Trophoblast cell (in vitro differentiated cells and primary cell): ENCODE measurements at regions not wholly inside any gene's neighbourhood (a gene's known extent, or its start where the extent isn't known, plus 50 kb on each side); places are given as distances from the start of the nearest gene placed in this dataset.

Experiments used
- DNase-seq, 2 donors: peaks; one replicate each; pipeline ENCODE4 v3.0.0-alpha.2; 2016
- H2AFZ ChIP-seq: 2 replicates; pipeline ENCODE4 v1.6.1; 2013; ENCODE audit warnings: low read length, moderate library complexity, mild to moderate bottlenecking; ENCODE audit not compliant: insufficient read depth, poor library complexity
- H2AK5ac ChIP-seq: 2 replicates; pipeline ENCODE4 v1.6.1; 2013; ENCODE audit warnings: mild to moderate bottlenecking, low read length
- H2BK120ac ChIP-seq: 2 replicates; pipeline ENCODE4 v1.6.1; 2013; ENCODE audit warnings: low read length, mild to moderate bottlenecking, moderate library complexity; ENCODE audit not compliant: insufficient read depth, poor library complexity
- H2BK12ac ChIP-seq: 2 replicates; pipeline ENCODE4 v1.6.1; 2013; ENCODE audit warnings: mild to moderate bottlenecking, low read length, moderate library complexity
- H2BK5ac ChIP-seq: 2 replicates; pipeline ENCODE4 v1.6.1; 2013; ENCODE audit warnings: low read length, low read depth, moderate library complexity, mild to moderate bottlenecking; ENCODE audit not compliant: poor library complexity
- H3K14ac ChIP-seq: 2 replicates; pipeline ENCODE4 v1.6.1; 2013; ENCODE audit warnings: mild to moderate bottlenecking, low read length
- H3K18ac ChIP-seq: 2 replicates; pipeline ENCODE4 v1.6.1; 2013; ENCODE audit warnings: mild to moderate bottlenecking, low read length
- H3K23ac ChIP-seq: 2 replicates; pipeline ENCODE4 v1.6.1; 2013; ENCODE audit warnings: low read length
- H3K27ac ChIP-seq: 2 replicates; pipeline ENCODE4 v1.5.1; 2013; ENCODE audit warnings: low read depth, mild to moderate bottlenecking, inconsistent platforms, low read length, moderate library complexity
- H3K27me3 ChIP-seq: 2 replicates; pipeline ENCODE4 v1.6.1; 2013; ENCODE audit warnings: inconsistent platforms, mild to moderate bottlenecking, low read length, moderate library complexity; ENCODE audit not compliant: insufficient read depth
- H3K36me3 ChIP-seq, 2 experiments: 1 replicate in 1 of 2; 2 replicates in 1 of 2; pipeline ENCODE4 v1.6.1; 2013; ENCODE audit warnings: low read length in 2 of 2, mild to moderate bottlenecking in 2 of 2, moderate library complexity in 1 of 2; ENCODE audit not compliant: insufficient read depth in 2 of 2, control insufficient read depth in 1 of 2
- H3K4ac ChIP-seq: 2 replicates; pipeline ENCODE4 v1.6.1; 2013; ENCODE audit warnings: low read depth, mild to moderate bottlenecking, low read length, moderate library complexity
- H3K4me1 ChIP-seq, 2 experiments: 1 replicate in 1 of 2; 2 replicates in 1 of 2; pipeline ENCODE4 v1.6.1; 2013; ENCODE audit warnings: low read length in 2 of 2, mild to moderate bottlenecking in 2 of 2, moderate library complexity in 1 of 2; ENCODE audit not compliant: insufficient read depth in 2 of 2, control insufficient read depth in 1 of 2
- H3K4me2 ChIP-seq: 2 replicates; pipeline ENCODE4 v1.6.1; 2013; ENCODE audit warnings: inconsistent platforms, mild to moderate bottlenecking, low read length, moderate library complexity
- H3K4me3 ChIP-seq: 2 replicates; pipeline ENCODE4 v1.5.1; 2013; ENCODE audit warnings: mild to moderate bottlenecking, low read depth, low read length, inconsistent platforms
- H3K79me1 ChIP-seq: one replicate; pipeline ENCODE4 v1.6.1; 2013; ENCODE audit warnings: low read length
- H3K79me2 ChIP-seq: 2 replicates; pipeline ENCODE4 v1.6.1; 2013; ENCODE audit warnings: low read length, mild to moderate bottlenecking; ENCODE audit not compliant: control insufficient read depth, insufficient read depth, poor library complexity
- H3K9ac ChIP-seq: 2 replicates; pipeline ENCODE4 v1.6.1; 2013; ENCODE audit warnings: mild to moderate bottlenecking, low read length
- H3K9me3 ChIP-seq: 2 replicates; pipeline ENCODE4 v1.6.1; 2013; ENCODE audit warnings: low read depth, mild to moderate bottlenecking, control low read depth, inconsistent platforms, low read length; ENCODE audit not compliant: insufficient read depth
- H4K12ac ChIP-seq: 2 replicates; pipeline ENCODE4 v1.6.1; 2013; ENCODE audit warnings: low read depth, mild to moderate bottlenecking, low read length, moderate library complexity
- H4K8ac ChIP-seq: 2 replicates; pipeline ENCODE4 v1.6.1; 2013; ENCODE audit warnings: low read depth, mild to moderate bottlenecking, low read length, moderate library complexity
- H4K91ac ChIP-seq: one replicate; pipeline ENCODE4 v1.6.1; 2013; ENCODE audit warnings: low read depth, mild to moderate bottlenecking, low read length, moderate library complexity
- WGBS: extraction: QIAGEN DNeasy Blood & Tissue Kit; methylation state at CpG from one replicate; pipeline ENCODE4 v1.1.7; 2013; ENCODE audit warnings: missing lambda C conversion rate; ENCODE audit not compliant: insufficient read length, insufficient coverage; ENCODE audit errors: extremely low coverage; 5-methylcytosine and 5-hydroxymethylcytosine counted together

DNA sequence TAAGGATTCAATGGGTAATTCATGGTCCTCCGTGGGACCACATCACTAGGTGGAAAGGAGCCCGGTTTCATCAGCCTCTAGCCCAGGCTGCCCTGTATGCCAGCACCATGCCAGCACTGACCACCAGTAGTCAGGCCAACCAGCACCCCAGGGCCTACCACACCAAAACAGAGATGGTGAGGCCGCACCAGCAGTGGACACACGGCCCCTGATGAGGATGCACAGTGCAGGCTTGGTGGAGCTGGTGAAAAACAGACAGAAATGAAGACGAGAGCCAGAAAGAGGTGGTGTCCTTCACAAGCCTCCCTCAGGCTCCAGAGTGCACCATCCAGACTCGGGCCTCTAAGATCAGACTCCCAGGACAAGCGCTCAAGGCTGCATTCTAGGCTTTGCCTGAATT, 128.2 kb downstream of the MED10 start:
- Histone ChIP-seq H3K4me2 (no peak overlapping the region), H3K9ac (no peak overlapping the region), H2BK120ac (no peak overlapping the region), H2BK12ac (no peak overlapping the region), H3K27ac (no peak overlapping the region), H4K8ac (no peak overlapping the region), H3K27me3 (no peaks in the 10 kb centered on the region), H3K14ac (no peak overlapping the region), H4K91ac (no peak overlapping the region), H3K9me3 (peaks cover 3% of the 10 kb centered on the region), H3K79me2 (no peaks in the 10 kb centered on the region), H4K12ac (no peak overlapping the region), H3K4ac (no peak overlapping the region), H3K4me3 (no peak overlapping the region), H2AK5ac (no peak overlapping the region), H2BK5ac (no peak overlapping the region), H3K36me3 (no peaks in the 10 kb centered on the region), H3K18ac (no peak overlapping the region), H2AFZ (no peak overlapping the region), H3K79me1 (no peaks in the 10 kb centered on the region), H3K23ac (no peak overlapping the region), H3K4me1 (no peaks in the 10 kb centered on the region)
- no CpG with 5 or more reads among the region's 7 CpGs for WGBS
- DNase-seq = no peak

DNA sequence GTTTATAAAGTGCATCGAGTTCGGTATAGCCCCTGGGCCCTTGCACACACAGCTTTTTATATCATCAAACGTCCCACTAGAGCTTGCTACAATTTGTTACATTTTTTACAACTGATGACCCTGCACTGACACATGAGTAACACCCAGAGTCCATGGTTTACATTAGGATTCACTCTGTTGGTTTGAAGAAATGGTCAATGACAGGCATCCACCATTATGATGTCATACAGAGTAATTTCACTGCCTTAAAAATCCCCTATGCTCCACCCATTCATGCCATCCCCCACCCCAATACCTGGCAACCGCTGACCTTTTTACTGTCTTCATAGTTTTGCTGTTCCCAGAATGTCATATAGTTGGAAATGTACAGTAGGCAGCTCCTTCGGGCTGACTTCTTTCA, 130.2 kb downstream of the MED10 start:
- no peak for DNase-seq
- no CpG with 5 or more reads among the region's 5 CpGs for WGBS
- H2BK5ac ChIP-seq = no peak overlapping the region

DNA sequence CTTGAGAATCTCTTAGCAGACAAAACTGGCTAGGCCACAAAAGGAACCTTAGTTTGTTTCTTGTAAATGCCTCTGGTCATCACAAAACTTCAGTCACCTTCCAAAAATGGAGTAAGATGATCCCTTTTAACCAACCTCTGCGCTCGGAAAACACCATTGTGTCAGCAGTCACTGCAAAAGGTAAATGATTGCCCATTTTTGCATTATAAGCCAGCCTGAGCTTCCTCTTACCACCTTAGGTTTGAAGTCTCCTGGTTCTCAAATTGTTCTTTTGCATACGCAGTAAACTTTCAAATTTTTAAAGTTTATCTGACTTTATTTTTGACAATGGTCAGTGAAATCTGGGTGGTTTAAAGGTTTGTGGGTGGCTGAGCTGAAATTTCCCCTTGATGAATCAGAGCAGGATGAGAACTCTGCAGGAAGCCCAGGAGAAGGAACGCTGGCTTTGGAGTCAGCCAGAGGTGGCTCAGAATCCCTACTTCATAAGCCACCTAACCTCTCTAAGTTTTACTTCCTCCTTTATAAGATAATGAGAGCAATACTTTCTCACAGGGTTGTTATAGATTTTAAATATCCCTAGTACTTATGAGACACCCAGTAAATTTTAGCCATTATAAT, 131.4 kb downstream of the MED10 start:
- H3K79me2 ChIP-seq = no peaks in the 10 kb centered on the region
- H3K9me3 ChIP-seq = peaks cover 4% of the 10 kb centered on the region

More for the DNA sequence above, 130.2 kb downstream of the MED10 start:
- no peaks in the 10 kb centered on the region for H3K79me1 ChIP-seq
- H3K27me3 ChIP-seq = no peaks in the 10 kb centered on the region
- no peak overlapping the region for H2AK5ac ChIP-seq
- H4K8ac ChIP-seq = no peak overlapping the region
- no peaks in the 10 kb centered on the region for H3K4me1 ChIP-seq
- no peak overlapping the region for H2BK12ac ChIP-seq
- no peak overlapping the region for H3K4ac ChIP-seq
- H3K4me2 ChIP-seq = no peak overlapping the region
- H3K27ac ChIP-seq = no peak overlapping the region
- H3K9me3 ChIP-seq = peaks cover 4% of the 10 kb centered on the region
- no peak overlapping the region for H2AFZ ChIP-seq
- no peak overlapping the region for H3K14ac ChIP-seq
- no peak overlapping the region for H2BK120ac ChIP-seq
- no peak overlapping the region for H3K23ac ChIP-seq
- no peak overlapping the region for H3K9ac ChIP-seq
- H3K18ac ChIP-seq = no peak overlapping the region
- H4K12ac ChIP-seq = no peak overlapping the region
- H4K91ac ChIP-seq = no peak overlapping the region
- no peak overlapping the region for H3K4me3 ChIP-seq
- H3K79me2 ChIP-seq = no peaks in the 10 kb centered on the region
- no peaks in the 10 kb centered on the region for H3K36me3 ChIP-seq

DNA sequence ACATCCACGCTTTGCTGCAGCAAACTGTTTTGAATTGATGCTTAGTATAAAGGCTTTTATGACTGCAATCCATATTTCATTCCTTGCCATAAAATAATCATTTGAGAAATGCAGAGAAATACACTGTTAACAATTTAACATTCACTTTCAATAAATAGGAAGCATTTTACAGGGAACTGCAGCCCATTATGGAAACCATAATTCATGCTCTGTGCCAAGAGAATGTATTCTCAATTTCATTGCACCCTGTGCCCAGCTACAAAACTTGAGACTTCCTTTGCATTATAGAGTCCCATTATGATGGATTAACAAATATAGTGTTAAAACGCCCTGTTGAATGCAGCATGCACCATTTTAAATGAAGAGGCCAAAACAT, 134.0 kb downstream of the MED10 start:
- Histone ChIP-seq H2BK120ac (no peak overlapping the region), H3K18ac (no peak overlapping the region), H3K9me3 (peaks cover 1% of the 10 kb centered on the region), H3K27ac (no peak overlapping the region), H4K8ac (no peak overlapping the region), H4K91ac (no peak overlapping the region), H3K4ac (no peak overlapping the region), H2AK5ac (no peak overlapping the region), H3K4me2 (no peak overlapping the region), H2BK5ac (no peak overlapping the region), H3K79me2 (no peaks in the 10 kb centered on the region), H3K27me3 (no peaks in the 10 kb centered on the region), H3K36me3 (no peaks in the 10 kb centered on the region), H2BK12ac (no peak overlapping the region), H4K12ac (no peak overlapping the region), H3K9ac (no peak overlapping the region), H2AFZ (no peak overlapping the region), H3K14ac (no peak overlapping the region), H3K79me1 (no peaks in the 10 kb centered on the region), H3K23ac (no peak overlapping the region), H3K4me1 (no peaks in the 10 kb centered on the region), H3K4me3 (no peak overlapping the region)
- no CpG with 5 or more reads among the region's 2 CpGs for WGBS
- no peak for DNase-seq

More for the DNA sequence above, 131.4 kb downstream of the MED10 start:
- Histone ChIP-seq H2AFZ (no peak overlapping the region), H2BK12ac (no peak overlapping the region), H4K8ac (no peak overlapping the region), H4K12ac (no peak overlapping the region), H3K14ac (no peak overlapping the region), H3K4me1 (no peaks in the 10 kb centered on the region), H3K18ac (no peak overlapping the region), H2AK5ac (no peak overlapping the region), H3K4me3 (no peak overlapping the region), H2BK120ac (no peak overlapping the region), H4K91ac (no peak overlapping the region), H3K23ac (no peak overlapping the region), H3K27me3 (no peaks in the 10 kb centered on the region), H3K4me2 (no peak overlapping the region), H3K4ac (no peak overlapping the region), H3K36me3 (no peaks in the 10 kb centered on the region), H3K27ac (no peak overlapping the region), H2BK5ac (no peak overlapping the region), H3K9ac (no peak overlapping the region), H3K79me1 (no peaks in the 10 kb centered on the region)
- no CpG with 5 or more reads among the region's 4 CpGs for WGBS
- no peak for DNase-seq
